Right forelimb (tissue), 1 donor: ENCODE measurements at regions not wholly inside any gene's neighbourhood (a gene's known extent, or its start where the extent isn't known, plus 50 kb on each side); places are given as distances from the start of the nearest gene placed in this dataset.
A peak's percentile ranks its signal among the peaks of the same experiment; 100 is the strongest.

Source experiments
- DNase-seq: peaks from one replicate; pipeline ENCODE4 v3.0.0-alpha.2; 2018

GRCh38 chr5:73395256-73395655 lies 53.3 kb downstream of the FOXD1 start:
- DNase-seq, result no peak

GRCh38 chr5:73394610-73395009 lies 54.0 kb downstream of the FOXD1 start:
- no peak for DNase-seq

- no peak for DNase-seq
Observed at GRCh38 chr5:73393611-73394489, 54.7 kb downstream of the FOXD1 start.

- DNase-seq, result no peak
Observed at GRCh38 chr5:73392775-73393174, 55.8 kb downstream of the FOXD1 start.

GRCh38 chr5:73391441-73391881 lies 57.1 kb downstream of the FOXD1 start:
- DNase-seq, result no peak

GRCh38 chr5:73390972-73391371 lies 57.6 kb downstream of the FOXD1 start:
- DNase-seq, result no peak

GRCh38 chr5:73388740-73389139 lies 59.8 kb downstream of the FOXD1 start:
- DNase-seq, result no peak

- DNase-seq, result no peak
Observed at GRCh38 chr5:73388306-73388684, 60.3 kb downstream of the FOXD1 start.

- no peak for DNase-seq
Observed at GRCh38 chr5:73387601-73388305, 60.8 kb downstream of the FOXD1 start.

GRCh38 chr5:73387149-73387591 lies 61.4 kb downstream of the FOXD1 start:
- no peak for DNase-seq

GRCh38 chr5:73384861-73385260 lies 63.7 kb downstream of the FOXD1 start:
- no peak for DNase-seq

GRCh38 chr5:73382401-73382740 lies 66.2 kb downstream of the FOXD1 start:
- no peak for DNase-seq

- DNase-seq, result no peak
Observed at GRCh38 chr5:73381590-73382400, 66.8 kb downstream of the FOXD1 start.

- no peak for DNase-seq
Observed at GRCh38 chr5:73380710-73381589, 67.6 kb downstream of the FOXD1 start.

- peak; percentile 54 for DNase-seq
Observed at GRCh38 chr5:73380041-73380440, 68.5 kb downstream of the FOXD1 start.

GRCh38 chr5:73379435-73379834 lies 69.1 kb downstream of the FOXD1 start:
- no peak for DNase-seq

- DNase-seq, result no peak
Observed at GRCh38 chr5:73378765-73379164, 69.8 kb downstream of the FOXD1 start.

- DNase-seq, result no peak
Observed at GRCh38 chr5:73378070-73378469, 70.5 kb downstream of the FOXD1 start.

GRCh38 chr5:73376618-73377170 lies 71.9 kb downstream of the FOXD1 start:
- no peak for DNase-seq

GRCh38 chr5:73375949-73376348 lies 72.6 kb downstream of the FOXD1 start:
- no peak for DNase-seq

- DNase-seq, result no peak
Observed at GRCh38 chr5:73375191-73375545, 73.4 kb downstream of the FOXD1 start.
